ENCODE measurements at regions not wholly inside any gene's neighbourhood (a gene's known extent, or its start where the extent isn't known, plus 50 kb on each side); places are given as distances from the start of the nearest gene placed in this dataset.

DNA sequence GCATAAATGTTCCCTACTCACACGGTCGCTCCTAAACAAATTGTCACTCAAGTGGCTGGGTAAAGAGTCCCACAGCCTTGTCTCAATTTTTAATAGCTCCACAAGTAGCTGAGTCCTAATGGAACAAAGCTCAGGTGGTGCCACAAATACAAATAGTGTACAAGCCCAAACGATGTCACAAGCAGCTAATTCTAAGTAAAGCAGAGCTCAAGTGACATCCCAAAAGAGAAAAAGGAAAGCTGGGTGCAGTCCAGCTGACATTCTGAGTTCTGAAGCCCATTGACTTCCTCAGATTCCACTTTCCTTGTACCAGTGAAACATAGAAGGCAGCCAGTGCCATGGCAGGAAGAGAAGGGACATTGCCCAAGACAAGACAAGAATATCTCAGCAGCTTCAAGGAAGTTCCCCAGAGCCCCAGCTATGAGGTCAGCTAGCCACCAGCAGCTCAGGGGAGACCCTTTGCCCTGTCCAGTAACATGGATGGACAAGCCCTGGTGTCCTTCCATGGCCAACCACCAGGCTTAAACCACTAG is 231.2 kb upstream of the SGCD start:
- DNase-seq: no peak

DNA sequence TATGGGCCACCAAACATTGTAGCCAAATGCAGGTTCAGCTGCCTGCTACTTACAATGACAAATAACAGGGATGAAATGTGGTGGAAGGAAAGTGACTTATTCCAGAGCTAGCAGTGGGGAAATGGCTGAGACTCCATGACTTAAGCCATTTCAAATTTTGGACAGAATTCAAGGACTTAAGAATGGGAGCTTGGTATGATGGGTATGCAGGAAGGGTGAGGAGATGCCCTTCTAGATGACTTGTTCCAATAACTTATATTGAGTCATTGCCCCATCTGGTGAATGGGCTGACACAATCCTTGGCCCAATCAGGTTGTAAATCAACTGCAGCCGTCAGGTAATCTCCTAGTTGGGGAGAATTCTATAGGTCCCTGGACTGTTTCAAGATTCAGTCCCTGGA is 230.7 kb upstream of the SGCD start:
- no peak for DNase-seq

DNA sequence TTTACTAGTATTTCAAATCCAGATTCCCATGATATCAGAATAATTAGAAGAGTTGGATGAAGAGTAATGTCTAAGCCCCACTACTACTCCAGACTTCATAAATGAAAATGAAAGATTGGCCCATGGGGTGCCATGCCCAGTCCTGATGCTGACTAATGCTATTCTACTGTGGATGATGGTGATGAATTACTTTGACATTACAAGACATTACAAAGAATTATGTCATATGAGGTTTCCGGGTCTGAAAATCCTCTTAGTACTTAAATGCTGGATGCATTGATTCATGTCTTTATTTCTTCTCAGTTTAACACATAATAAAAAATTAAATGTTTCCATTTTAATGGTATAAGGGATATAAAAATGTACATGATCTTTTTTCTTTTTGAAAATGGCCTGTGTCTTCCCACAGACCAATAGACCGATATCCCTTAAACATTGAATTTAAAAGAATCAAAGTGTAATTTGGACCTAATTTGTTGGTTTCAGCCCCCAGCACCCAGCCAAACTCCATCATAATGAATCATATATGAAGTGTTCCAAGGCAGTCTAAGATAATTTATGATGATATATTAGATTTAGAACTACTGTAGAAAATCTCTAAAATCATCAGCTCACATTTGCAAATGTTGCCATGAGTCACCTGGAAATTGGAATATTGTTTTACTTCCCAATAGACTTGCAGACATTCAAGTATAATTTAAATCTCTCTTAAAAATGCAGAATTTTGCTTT is 223.6 kb upstream of the SGCD start:
- no peak for DNase-seq

DNA sequence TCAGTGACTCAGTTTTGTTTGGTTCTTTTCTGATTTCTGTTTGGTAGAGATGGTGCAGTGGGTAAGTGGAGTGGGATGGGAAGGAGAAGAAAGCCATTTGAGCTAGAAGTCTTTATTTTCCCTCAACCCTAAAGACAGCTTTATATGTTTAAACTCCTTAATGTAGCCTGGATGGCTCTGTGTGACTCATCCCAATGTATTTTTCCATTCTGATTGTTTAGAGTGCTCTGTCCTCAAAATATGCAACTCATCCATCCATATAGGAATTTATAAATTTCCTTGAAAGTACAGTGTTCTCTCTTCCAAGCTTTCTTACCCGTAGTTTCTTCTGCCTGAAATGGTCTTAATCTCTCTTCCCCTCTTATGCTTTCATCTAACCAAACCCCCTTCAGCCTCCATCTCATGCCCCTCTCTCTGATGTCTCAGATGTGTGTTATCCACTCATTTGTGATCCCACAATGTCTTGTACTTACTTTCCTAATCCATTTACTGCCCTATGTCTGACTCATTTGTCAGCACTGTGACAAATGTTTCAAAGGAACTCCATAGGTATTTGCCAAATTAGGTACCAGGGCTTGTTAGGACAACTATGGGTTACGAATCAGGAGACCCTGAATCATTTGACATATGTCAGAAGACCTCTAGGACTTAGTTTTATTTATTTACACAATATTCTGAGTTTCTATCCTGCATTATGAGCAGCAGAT is 217.5 kb upstream of the SGCD start:
- no peak for DNase-seq

DNA sequence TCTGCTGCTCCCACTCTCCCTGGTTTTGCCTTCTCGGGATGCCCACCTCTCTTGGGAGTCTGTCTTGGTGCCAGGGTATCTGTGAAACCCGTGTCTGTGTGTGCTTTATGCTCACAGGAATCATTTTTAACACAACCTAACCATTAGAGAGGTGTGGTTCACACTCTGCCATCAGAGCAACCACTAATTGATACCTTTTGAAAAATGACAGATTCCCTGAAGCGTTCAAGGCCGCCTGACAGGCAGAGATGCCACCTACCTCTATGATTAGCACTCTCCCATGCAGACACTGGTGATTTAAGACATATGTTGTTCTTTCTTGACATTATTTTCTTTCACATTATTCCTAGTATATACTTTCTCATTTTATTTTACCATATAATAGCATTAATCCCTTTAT is 207.3 kb upstream of the SGCD start:
- no peak for DNase-seq

DNA sequence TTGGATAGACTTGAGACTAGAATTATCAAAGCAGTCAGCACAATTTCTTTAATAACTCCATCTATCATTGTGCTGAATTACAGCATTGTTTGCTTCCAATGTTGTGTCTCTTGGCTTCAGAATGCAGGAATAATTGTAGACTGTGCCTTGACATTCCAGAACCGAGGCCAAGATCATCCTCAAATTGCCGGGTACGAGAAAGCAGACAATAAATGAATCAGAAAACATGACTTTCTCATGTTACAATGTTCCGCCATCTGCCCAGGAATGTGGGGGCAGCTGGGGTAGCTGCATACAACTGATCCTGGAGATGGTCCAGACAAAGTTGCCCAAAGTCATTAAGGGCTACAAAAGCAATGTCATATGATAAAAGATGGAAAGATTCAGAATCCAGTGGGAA is 206.2 kb upstream of the SGCD start:
- DNase-seq: no peak

DNA sequence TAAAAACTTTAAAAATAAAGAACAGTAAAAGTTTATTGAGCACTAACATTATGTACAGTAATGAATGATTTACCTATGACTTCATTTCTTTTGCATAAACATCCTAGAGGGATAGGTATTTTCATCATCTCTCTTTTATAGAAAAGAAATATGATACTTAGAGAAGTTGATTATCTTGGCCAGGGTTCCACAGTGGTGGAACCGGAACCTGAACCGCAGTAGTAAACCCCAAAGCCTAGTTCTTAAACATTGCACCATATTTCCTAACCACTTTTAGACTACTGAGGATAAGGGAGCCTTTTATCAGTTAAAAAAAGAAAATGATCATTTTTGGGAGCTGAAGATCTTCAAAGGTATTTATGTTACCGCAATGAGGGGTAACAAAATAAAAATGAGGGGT is 205.7 kb upstream of the SGCD start:
- DNase-seq: no peak

DNA sequence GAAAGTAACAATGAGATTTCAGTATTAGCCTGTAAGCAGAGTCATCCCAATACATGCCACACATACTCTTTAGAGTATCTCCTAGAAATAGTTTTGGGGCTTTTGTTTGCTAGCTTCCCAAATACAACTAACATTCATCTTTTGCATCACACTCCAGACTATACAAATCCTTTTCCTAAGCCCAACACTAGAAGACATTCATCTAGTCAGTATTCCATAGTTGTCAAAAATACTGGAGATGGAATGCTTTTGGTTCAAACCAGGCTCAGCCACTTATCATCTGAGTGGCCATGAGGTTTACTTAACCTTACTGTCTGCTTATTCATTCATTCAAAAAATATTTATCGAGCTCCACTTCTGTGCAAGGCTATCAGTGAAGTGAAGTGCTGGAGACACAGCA is 205.1 kb upstream of the SGCD start:
- no peak for DNase-seq

DNA sequence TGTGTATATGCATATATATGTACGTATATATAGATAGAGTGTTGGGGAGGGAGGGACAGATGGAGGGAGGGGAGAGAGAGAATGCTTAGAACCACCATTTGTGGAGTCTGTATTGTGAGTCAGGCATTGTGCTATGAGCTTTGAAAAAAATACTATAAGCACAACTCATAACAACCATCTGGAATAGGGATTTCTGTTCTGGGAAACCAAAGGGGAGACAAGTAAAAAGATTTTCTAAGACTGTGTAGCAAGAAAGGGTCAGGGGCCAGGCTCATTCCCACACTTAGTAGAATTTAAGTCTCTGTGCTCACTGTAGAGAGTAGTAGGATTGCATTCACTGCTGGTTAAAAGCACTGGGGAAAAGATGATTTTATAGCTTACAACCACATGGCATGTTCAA is 202.3 kb upstream of the SGCD start:
- no peak for DNase-seq

DNA sequence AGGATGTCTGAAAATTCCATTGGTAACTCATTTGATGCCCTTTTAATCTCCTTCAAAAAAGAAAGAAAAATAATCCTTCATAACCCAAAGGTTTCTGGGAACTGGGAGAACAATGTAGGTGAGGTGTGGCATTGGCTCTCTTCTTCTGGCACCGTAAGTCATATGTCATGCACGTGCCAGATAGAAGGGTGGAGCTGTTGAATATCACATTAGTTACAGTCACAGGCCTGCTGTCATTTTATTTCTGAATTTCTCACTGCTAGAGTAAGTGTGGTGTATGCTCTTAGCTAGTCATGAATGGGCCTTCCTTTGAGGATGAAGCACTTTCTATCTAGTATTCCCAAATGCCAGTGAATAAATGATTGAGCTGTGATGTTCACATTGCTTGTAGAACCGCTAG is 201.8 kb upstream of the SGCD start:
- no peak for DNase-seq

DNA sequence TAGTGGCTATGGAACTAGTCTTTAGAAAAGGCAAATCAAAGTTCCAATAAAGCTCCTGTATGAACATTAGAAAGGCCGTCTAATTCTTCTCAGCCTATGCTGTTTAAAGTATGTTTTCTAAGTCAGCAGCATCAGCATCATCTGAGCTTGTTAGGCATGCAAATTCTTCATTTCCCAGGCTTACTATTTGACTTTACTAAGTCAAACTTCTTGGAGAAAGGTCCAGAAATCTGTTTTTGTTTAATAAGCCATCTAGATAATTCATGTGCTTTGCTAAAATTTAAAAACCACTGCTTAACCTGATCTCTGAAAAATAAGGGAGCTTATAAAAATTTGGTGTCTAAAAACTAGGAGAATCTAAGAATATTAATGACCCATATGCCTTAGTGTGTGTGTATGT is 200.2 kb upstream of the SGCD start:
- no peak for DNase-seq

DNA sequence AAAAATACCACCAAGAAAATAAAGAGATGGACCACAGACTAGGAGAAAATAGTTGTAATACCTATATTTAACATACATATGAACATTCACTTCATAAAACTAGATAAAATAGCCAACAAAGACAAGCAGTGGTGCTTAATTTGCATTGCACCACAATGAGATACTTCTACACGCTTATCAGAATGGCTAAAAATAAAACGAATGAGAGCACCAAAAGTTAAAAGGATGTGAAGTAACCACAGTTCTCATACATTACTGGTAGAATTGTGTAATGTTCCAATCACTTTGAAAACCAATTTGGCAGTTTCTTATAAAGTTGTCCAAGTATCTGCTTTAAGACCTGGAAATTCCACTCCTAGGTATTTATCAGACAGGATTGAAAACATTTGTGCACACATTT is 198.9 kb upstream of the SGCD start:
- no peak for DNase-seq

DNA sequence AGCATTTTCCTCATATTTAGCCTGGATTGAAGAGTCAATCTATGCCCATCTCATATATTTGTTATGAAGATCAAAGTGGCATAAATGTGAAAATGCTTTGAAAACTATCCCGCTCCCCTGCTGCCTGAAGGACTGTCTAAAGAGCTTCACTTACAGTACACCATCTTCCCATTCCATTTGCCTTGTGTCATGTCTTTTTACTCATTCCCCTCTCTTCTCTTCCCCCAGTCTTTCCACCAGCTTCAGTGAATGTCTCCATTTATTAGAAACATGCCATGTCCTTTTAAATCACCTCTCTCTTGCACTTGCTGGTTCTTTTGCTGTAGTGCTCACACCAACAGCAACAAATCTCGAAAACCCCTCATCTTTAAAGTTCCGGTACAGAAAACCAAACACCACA is 192.7 kb upstream of the SGCD start:
- DNase-seq: no peak

DNA sequence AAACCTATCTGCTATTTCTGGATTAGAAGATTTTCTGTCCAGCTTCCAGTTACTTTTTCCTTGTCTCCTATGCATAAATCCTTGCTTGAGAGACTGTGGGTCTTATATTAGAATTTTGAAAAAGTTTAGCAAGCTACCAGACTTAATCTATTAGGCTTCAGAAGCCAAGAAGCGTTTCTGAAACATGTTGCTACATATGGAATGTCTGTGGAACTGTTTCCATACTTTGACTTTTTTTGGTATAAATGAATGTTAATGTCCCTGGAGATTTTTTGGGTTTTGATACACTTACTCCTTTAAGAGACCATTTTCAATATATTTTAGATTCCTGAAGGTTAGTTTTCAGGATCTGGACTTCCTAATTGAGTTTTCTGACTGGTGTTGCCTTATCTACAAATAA is 191.4 kb upstream of the SGCD start:
- no peak for DNase-seq

DNA sequence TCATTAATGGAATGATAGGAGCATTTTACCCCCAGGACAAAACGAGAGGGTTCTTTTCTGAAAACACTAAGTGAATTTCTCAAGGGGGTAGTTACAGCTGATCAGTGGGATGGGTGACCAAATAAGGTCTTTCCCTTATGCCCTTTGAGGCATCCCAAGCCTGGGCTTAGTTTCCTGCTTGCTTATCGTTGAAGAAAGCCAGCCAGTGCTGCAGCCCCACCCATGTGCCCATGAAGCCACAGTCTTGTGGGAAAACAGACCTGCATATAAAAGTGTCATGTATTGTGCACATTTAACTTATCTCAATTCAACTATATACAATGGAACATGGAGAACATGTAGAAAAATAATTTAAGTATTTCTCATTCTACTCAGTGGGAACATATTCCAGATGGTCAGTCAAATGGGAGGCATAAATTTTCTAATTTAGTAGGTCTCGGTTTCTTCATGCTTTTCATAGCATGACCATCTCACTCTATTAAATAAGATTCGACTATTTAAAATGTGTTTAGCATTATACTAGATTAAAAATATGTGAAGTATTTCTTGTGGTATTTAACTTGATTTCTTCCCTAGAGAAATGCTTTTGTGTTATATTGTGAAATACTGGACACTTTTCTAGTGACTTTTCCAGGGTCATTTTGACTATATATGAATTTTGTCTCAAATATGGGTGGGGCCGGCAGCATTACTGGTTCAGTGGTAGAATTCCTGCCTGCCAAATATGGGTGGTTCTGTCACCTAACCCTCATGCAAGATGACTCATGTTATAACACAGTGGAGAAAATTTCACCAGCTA is 189.7 kb upstream of the SGCD start:
- no peak for DNase-seq

DNA sequence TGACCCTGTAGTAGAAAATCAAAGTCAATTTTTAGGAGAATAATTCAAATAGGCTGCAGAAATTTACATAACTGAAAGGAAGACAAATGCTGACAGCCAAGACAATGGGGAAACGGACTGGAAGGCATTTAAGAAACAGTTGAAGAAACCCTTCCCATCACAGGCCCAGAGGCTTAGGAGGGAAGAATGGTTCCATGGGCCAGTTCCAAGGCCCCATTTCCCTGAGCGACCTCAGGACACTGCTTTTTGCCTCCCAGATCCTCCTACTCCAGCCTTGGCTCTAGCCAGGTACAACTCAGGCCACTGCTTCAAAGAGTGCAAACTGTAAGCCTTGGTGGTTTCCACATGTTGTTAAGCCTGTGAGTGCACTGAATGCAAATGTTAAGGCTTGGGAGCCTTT is 184.1 kb upstream of the SGCD start:
- no peak for DNase-seq

DNA sequence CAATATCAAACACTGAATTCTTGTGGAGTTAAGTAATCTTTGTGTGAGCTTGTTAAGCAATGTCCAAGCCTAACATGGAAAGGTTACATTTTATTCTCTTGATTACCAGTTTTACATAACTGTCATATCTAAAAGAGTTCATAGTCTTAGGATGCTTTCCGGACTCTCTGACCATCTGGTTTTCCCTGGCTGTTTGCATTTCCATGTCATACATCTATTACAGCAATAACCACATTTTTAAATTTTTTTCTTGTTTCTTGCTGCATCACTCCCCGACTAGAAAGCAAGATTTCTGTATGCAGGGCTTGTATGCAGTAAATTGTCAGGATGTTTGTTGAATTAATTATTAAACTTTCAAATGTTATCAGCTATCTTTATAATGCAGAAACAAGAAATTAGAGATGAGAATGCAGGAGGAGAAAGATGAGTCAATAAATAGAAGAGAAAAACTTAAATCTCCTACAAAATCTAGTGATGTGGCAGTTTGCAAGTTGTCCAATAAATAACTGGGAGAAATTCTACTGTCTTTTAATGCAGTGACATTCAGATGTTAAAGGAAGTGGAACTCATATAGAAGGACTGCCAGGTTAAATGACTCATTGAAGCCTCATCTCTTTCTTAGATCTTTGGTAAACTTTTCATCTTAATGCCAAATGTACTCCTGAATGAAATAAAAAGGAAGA is 179.6 kb upstream of the SGCD start:
- DNase-seq: no peak

DNA sequence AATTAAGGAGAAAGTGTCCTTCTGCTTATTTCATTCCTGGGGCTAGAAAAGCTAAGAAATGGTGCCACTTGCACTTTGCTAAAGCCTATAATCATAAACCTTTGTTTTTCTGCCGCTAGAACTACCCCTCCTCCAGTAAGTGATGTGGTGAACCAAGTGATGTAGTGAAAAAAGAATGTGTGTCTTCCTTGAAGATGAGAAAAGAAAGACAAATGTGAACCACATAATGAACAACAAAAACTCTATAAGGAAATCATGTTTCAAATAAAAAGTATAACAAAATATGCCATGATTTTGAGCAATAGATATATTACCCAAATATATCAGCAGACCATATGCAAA is 179.0 kb upstream of the SGCD start:
- DNase-seq: no peak

DNA sequence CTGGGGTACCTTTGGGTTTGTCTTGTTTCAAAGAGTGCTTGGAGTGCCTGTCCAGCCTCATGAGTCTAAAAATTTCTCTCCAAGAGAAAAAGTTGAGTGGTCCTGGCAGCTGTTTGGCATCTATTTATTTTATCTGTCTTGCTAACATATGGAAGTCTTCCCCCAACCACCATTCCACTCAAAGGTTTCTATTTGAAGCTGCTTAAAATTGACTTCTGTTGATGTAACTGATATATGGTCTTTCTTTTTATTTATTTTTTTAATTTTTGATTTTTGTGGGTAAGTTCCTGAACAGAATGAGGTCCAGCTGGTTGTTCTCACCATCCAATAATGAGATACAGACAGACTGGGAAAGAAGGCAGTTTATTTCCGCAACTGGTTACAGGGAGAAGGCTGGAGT is 178.7 kb upstream of the SGCD start:
- no peak for DNase-seq

DNA sequence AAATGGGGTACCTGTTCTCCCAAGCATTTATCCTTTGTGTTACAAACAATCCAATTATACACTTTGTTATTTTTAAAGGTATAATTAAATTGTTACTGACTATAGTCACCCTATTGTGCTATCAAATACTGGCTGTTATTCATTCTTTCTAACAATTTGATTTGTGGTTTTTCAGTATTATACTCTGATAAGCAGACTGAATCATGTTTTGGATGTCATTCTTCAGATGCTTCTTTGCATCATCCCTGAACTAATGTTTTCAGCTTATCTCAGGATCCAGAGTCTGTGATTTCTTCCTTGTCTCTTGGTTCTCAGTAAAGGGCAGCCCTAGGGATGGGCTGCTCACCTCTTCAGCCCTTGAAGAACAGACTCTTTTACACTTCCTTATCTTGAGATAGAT is 177.8 kb upstream of the SGCD start:
- DNase-seq: no peak

DNA sequence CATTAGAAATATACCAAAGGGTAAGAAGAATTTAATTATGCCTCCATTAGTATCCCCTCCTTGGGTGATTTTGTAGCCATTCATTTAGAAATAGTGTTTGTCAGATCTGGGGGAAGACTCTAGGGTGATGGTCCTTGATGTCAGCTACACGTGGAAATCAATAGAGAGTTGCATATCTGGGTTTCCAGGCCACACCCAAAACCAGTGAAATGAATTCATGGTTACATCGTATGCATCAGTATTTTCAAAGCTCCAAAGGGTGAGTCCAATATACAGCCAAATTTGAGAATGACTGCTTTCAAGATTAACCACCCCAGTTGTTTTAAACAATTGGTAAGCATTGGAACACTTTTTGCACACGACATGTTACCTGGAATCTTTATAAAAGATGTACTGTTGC is 173.4 kb upstream of the SGCD start:
- no peak for DNase-seq

DNA sequence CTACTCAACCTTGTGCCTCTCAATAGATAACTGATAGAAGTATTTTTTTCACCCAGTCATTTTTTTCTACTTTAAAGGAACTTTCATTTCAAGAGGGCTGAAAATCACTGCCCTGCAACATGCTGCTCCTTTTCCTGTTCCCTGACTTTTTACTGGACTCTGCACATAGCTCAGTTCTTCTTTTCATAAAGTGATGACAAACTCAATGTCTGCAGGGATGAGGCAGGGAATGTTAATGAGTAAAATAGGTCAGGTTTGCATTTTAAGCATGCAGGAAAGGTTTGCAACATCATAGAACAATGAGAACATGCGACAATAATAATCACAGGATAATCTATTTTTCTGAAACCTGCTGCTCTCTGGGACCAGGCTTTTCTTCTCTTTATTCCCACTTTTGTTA is 172.2 kb upstream of the SGCD start:
- no peak for DNase-seq

DNA sequence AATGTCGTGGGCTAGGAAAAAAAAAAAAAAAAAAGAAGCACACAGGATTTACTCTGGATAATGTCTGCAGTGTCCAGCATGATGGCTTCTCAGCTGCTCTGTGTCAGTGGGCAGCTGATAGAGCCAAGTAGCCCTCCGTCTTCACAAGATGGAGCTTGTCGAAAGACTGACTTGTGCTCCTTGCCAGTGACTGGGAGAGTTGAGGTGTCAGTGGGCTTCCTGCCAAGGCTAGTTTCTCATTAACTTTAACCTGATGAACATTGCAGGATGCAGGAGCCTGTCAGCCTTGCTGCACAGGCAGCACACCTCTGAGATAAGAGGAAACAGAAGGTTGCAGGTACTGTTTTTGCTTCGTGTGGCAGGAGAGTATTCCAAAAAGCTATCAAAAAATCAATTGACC is 171.4 kb upstream of the SGCD start:
- no peak for DNase-seq

DNA sequence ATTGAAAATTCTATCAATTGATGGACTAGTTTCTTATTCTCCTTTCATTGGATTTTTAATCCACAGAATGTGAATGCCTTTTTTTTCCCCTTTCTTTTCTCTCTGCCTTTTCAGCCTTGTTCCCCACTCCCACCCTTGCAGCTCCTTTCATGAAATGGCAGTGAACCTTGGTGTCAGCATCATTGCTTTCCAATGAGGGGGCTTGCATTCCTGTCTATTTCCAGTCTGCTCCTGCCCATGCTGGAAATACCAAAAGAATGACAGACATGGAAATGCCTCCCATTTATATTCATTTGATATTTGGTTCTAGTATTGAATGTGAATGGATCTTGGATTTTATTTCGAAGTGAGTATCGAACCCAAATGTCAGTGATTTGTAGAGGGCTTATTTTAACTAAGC is 162.7 kb upstream of the SGCD start:
- DNase-seq: no peak

All from activated CD8-positive, alpha-beta memory T cell treated with anti-CD3 and anti-CD28 coated beads for 24 hours (primary cell).